GM18519 (cell line): ENCODE measurements at regions not wholly inside any gene's neighbourhood (a gene's known extent, or its start where the extent isn't known, plus 50 kb on each side); places are given as distances from the start of the nearest gene placed in this dataset.
"Not testable (repeated sequence)": the region's sequence is repeated elsewhere in the genome, so short reads cannot be mapped to it uniquely, and the experiment has no call there.

Source experiments
- ATAC-seq: cut with Tn5 transposase; IDR thresholded peaks from one replicate; pipeline ENCODE4 v1.9.1; 2021; ENCODE audit warnings: mild to moderate bottlenecking, moderate library complexity; ENCODE audit not compliant: unreplicated experiment, low FRiP score

- ATAC-seq: no peak
Measured at GRCh38 chr10:44558521-44558920, 173.6 kb upstream of the CXCL12 start.

DNA sequence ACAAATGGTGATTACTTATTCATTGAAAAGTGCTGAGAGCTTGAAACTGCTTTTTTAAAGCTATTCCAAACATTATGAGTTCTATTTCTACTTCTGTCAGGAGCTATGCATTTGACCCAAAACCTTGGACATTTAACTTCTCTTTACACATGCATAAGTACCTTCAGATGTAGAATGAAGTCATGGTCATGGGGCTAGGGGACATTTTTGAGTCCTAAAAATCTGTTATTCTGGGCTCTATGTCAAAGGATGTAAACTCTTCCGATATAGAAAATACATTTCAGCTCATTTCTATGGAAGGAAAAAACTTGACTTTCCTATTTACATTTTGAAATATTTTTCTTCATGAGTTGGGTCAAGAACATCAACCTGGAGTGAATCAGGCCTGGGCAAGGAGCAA is 179.5 kb upstream of the CXCL12 start:
- ATAC-seq: no peak

DNA sequence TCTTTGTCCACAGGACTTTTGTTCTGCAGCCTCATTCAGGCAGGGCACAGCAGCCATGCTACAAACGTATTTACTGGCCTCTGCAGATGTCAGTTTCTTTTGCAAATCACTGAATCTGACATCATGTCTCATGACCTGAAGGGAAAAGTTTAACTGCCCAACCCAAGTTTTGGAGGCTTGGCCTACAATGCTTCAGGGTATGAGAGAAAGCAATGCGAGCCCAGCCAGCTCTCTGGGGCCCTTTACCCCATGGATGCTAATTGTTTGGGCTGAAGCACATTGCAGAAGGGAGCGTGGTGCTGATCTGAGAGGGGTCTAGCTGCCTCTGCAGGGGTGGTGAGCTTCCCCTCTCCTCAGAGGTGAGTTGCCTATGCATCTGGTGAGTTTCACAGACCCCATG is 179.9 kb upstream of the CXCL12 start:
- no peak for ATAC-seq

DNA sequence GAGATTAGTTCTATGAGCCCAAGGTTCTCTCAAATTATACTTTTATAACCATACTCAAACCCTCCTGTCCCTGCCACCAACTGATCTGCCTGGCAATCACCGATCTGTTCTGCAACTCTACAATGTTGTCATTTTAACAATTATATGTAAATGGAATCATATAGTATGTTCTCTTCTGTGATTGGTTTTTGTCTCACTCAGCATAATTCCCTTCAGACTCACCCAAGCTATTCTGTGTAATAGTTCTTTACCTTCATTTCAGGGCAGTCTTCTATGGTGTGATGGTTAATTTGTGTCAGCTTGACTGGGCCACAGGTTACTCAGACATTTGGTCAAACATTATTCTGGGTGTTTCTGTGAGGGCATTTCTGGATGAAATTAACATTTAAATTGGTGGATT is 181.9 kb upstream of the CXCL12 start:
- ATAC-seq: no peak

DNA sequence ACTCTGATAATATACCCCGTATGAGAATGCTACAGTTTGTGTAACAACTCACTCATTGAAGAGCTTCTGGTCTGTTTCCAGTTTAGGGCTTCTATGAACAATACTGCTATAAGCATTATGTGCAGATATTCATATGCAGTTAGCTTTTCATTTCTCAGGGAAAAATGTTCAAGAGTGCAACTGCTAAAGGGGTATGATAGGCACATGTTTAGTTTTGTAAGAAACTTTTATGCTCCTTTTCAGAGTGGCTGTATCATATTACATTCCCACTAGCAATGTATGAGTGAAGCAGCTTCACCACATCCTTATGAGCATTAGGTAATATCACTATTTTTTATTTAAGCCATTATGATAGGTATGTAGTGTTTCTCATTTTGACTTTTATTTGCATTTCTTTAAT is 182.6 kb upstream of the CXCL12 start:
- ATAC-seq: no peak

- ATAC-seq: no peak
Measured at GRCh38 chr10:44569193-44570091, 184.5 kb upstream of the CXCL12 start.

DNA sequence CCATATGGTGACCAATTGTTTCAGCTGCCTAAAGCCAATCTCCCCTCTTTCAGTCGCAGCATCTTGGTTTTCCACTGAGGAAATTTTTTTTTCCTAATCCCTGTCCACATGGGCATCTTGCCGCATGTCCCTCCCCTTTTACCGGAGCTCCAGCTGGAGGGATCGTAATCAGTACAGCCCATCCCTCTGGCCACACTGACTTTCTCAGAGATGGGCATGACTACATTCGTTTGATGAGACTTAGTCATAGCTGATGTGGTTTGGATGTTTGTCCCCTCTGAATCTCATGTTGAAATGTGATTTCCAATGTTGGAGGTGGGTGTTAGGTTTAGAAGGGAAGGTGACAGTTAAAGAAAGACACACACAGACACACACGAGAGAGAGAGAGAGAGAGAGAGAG is 186.8 kb upstream of the CXCL12 start:
- ATAC-seq: no peak

GRCh38 chr10:44572146-44572545 is 187.2 kb upstream of the CXCL12 start:
- no peak for ATAC-seq

GRCh38 chr10:44573821-44574220 is 188.9 kb upstream of the CXCL12 start:
- no peak for ATAC-seq

DNA sequence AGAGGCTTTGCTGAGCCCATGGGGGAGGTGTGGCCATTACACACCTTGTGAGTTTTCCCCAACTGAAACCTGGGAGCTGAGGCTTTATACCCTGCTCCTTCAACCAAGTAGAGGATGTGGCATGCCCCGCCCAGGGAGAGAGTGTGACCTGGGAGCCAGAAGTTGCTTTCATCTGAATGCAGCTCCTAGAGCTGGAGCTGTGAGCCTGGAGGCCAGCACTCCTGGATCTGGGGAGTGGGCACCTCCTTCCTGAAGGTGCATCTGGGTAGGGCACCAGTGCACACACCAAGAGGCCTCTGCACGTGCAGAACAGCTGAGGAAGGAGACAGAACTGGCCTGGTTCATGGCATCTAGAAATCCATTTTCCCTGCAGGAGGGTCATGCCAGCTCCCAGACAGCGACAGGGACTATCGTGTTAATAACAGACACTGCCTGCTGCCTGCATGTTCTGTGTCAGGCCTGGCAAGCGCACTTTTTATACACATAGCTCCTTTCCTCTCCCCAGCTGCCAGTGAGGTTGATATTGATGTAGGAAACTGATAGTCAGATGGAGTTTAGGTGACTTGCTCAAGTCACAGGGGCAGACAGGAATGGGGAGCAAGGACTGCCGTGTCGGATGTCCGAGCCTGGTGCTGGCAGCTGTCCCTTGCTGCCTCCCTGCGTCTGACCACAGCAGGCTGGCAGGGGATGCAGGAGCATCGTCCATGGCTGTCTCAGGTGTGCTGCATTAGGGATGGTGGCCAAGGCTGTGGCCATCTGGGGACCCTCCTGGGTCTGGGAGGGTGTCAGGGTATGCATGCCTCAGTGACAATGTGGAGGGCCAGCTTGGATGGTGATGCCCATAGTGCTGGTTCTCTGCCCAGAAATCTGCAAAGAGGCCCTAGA is 189.9 kb upstream of the CXCL12 start:
- no peak for ATAC-seq

DNA sequence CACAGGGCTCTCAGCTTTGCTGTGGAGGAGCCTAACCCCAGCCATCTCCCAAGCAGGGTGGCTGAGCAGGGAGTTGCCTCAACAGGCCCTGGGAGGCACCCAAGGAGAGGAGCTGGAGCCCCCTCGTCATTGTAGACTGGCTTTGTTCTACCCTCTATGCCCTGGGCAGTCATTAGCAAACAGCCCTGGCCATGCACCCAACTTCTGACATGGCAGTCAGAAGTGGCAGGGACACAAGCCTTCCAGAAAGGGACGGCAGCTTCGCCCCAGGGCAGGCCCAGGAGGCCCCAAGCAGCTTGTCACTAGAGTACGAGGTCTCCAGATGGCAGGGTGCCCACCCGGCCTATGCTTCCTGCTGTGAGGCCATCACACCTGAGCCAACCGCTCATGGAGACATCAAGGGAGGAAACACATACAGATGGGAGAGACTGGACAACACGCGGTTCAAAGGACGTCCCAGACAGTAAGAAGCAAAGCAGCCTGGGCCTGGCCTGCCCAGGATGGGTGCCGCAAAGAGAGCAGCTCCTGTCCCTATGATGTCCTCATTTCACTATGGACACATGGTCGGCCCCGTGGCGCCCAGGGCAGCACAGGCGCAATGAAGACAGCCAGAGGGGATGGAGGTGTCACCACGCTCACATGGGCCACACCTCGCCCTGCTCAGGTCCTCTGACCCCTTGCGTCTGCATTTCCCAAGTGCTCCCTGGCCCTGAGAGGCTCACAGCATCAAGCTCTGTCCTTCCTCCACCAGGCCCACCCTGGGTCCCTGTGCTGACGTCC is 190.9 kb upstream of the CXCL12 start:
- ATAC-seq: no peak

DNA sequence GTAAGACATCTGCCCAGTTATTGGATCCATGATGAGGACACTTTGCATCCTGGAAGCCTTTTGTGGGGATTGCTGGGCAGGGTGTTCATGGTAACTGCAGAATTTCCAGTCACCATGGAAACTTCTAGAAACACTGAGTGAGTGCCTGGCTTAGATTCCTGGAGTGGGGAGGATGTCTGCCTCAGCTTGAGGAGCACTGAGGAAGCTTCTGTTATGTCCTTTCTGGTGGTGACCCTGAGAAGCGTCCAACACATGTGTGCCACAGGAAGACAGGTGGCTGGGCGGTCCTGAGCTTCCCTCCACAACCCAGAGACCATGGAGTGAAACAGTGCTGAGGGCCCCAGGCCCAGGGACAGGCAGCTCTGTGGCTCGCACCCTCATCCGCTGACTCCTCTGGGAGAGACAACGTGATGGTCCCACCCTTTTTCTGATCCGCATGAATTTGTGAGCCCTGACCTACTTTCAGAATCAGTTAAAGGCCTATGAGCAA is 191.8 kb upstream of the CXCL12 start:
- no peak for ATAC-seq

- ATAC-seq: no peak
Measured at GRCh38 chr10:44577533-44577932, 192.6 kb upstream of the CXCL12 start.

DNA sequence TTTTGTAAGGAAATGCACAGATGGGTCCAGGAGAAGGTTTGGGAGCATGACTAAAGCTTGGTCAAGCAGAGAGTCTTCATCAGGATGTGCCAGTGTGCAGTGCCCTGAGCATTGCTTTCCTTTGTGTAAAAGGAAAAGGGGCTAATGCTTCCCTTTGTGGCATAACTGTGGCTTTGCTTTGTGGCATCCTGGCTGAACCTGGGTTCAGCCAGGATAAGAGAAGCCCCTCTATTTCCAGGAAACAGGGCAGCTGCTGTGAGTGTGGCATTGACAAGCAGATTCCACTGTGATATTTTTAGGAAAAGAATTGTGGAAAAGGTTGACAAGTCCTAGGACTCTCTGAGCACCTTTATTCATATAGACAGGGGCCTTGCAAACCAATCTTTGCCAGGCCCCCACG is 193.4 kb upstream of the CXCL12 start:
- no peak for ATAC-seq

DNA sequence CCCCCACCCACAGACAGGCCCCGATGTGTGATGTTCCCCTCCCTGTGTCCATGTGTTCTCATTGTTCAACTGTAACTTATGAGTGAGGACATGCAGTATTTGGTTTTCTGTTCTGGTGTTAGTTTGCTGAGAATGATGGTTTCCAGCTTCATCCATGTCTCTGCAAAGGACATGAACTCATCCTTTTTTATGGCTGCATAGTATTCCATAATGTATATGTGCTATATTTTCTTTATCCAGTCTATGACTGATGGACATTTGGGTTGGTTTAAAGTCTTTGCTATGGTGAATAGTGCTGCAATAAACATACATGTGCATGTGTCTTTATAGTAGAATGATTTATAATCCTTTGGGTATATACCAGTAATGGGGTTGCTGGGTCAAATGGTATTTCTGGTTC is 194.1 kb upstream of the CXCL12 start:
- not testable (repeated sequence) for ATAC-seq

DNA sequence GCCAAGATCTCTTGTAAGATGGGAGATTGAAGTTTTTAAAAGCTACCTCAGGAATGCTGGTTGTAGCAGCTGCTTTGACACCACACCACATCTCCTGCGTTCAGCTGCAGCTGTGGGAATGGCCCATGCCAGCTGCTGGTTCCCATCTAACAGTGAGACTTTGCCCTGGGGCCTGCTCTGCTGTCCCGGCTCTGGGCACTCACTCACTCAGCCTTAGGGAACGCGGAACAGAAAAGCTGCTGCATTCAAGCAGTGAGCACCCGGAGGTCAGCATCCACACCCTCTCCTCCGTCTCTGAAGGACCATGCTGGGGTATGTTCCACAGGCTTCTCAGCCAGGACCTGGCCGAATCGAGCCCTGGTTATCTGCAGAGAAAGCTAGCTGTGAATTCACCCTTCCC is 197.1 kb upstream of the CXCL12 start:
- ATAC-seq: no peak

- no peak for ATAC-seq
Measured at GRCh38 chr10:44587488-44588318, 202.8 kb upstream of the CXCL12 start.

GRCh38 chr10:44589181-44589943 is 204.5 kb upstream of the CXCL12 start:
- ATAC-seq: no peak

- ATAC-seq: no peak
Measured at GRCh38 chr10:44589944-44590449, 205.1 kb upstream of the CXCL12 start.
